Thymus (tissue), 11 donors: ENCODE measurements at regions not wholly inside any gene's neighbourhood (a gene's known extent, or its start where the extent isn't known, plus 50 kb on each side); places are given as distances from the start of the nearest gene placed in this dataset.

ENCODE experiments used
- DNase-seq, 9 donors: peaks; one replicate each; pipeline ENCODE4 v3.0.0-alpha.2; 2013; ENCODE audit warnings: low spot score in 9 of 9, low read depth in 6 of 9, missing footprints in 1 of 9
- H3K27ac ChIP-seq, 2 donors: one replicate each; pipeline ENCODE4 v1.5.1; 2013; ENCODE audit warnings: control low read depth in 1 of 2, low read depth in 1 of 2, low read length in 1 of 2, mild to moderate bottlenecking in 1 of 2, moderate library complexity in 1 of 2
- H3K27me3 ChIP-seq, 2 donors: one replicate each; pipeline ENCODE4 v1.5.1; 2013; ENCODE audit warnings: low read length in 1 of 2; ENCODE audit not compliant: control insufficient read depth in 2 of 2, insufficient read depth in 1 of 2
- H3K36me3 ChIP-seq, 2 donors: one replicate each; pipeline ENCODE4 v1.5.1; 2013; ENCODE audit warnings: low read length in 1 of 2, mild to moderate bottlenecking in 1 of 2, moderate library complexity in 1 of 2; ENCODE audit not compliant: control insufficient read depth in 2 of 2, insufficient read depth in 2 of 2
- H3K4me1 ChIP-seq, 2 donors: one replicate each; pipeline ENCODE4 v1.5.1; 2013; ENCODE audit warnings: low read length in 2 of 2; ENCODE audit not compliant: control insufficient read depth in 2 of 2, insufficient read depth in 2 of 2
- H3K4me3 ChIP-seq, 2 donors: one replicate each; pipeline ENCODE4 v1.5.1; 2013; ENCODE audit warnings: low read length in 2 of 2, control low read depth in 1 of 2, mild to moderate bottlenecking in 1 of 2
- H3K9me3 ChIP-seq, 2 donors: one replicate each; pipeline ENCODE4 v1.5.1; 2013; ENCODE audit warnings: low read length in 1 of 2, mild to moderate bottlenecking in 1 of 2; ENCODE audit not compliant: control insufficient read depth in 2 of 2, insufficient read depth in 1 of 2
- WGBS: extraction: QIAGEN DNeasy Blood & Tissue Kit; methylation state at CpG from one replicate; pipeline ENCODE4 v1.1.7; 2013; 5-methylcytosine and 5-hydroxymethylcytosine counted together
- donor health status: healthy.

GRCh38 chr6:48280035-48280620 lies 169.1 kb upstream of the PTCHD4 start:
- Histone ChIP-seq H3K4me1 (no peaks in the 10 kb centered on the region), H3K4me3 (no peak overlapping the region), H3K27me3 (no peaks in the 10 kb centered on the region), H3K27ac (no peak overlapping the region), H3K9me3 (no peaks in the 10 kb centered on the region), H3K36me3 (no peaks in the 10 kb centered on the region)
- WGBS: 96% methylated on average over 1 of the region's 1 CpG
- DNase-seq: no peak

- H3K27me3 ChIP-seq: no peaks in the 10 kb centered on the region
- 93% methylated on average over 1 of the region's 1 CpG for WGBS
These were observed 167.3 kb upstream of the PTCHD4 start for GRCh38 chr6:48278261-48278660.

GRCh38 chr6:48272518-48272917 lies 161.5 kb upstream of the PTCHD4 start:
- no peak overlapping the region for H3K27ac ChIP-seq
- DNase-seq: no peak
- no peak overlapping the region for H3K4me3 ChIP-seq
- peaks cover 0 to 9% of the 10 kb centered on the region in 2 donors for H3K9me3 ChIP-seq
- H3K4me1 ChIP-seq: no peaks in the 10 kb centered on the region
- WGBS: 100% methylated on average over 1 of the region's 1 CpG
- no peaks in the 10 kb centered on the region for H3K36me3 ChIP-seq
- no peaks in the 10 kb centered on the region for H3K27me3 ChIP-seq

More at GRCh38 chr6:48278261-48278660, 167.3 kb upstream of the PTCHD4 start:
- no peaks in the 10 kb centered on the region for H3K4me1 ChIP-seq
- no peak for DNase-seq
- no peak overlapping the region for H3K27ac ChIP-seq
- H3K9me3 ChIP-seq: no peaks in the 10 kb centered on the region
- no peak overlapping the region for H3K4me3 ChIP-seq
- H3K36me3 ChIP-seq: no peaks in the 10 kb centered on the region

GRCh38 chr6:48255094-48255493 lies 144.1 kb upstream of the PTCHD4 start:
- 71% methylated on average over 3 of the region's 3 CpGs for WGBS
- H3K27ac ChIP-seq: no peak overlapping the region

GRCh38 chr6:48249071-48249470 lies 138.1 kb upstream of the PTCHD4 start:
- Histone ChIP-seq H3K27ac (no peak overlapping the region), H3K27me3 (no peaks in the 10 kb centered on the region), H3K4me3 (no peak overlapping the region), H3K9me3 (no peaks in the 10 kb centered on the region), H3K36me3 (no peaks in the 10 kb centered on the region), H3K4me1 (no peaks in the 10 kb centered on the region)
- DNase-seq: no peak
- WGBS: 80% methylated on average over 3 of the region's 3 CpGs

More at GRCh38 chr6:48255094-48255493, 144.1 kb upstream of the PTCHD4 start:
- no peak for DNase-seq
- no peaks in the 10 kb centered on the region for H3K9me3 ChIP-seq
- H3K27me3 ChIP-seq: no peaks in the 10 kb centered on the region
- no peak overlapping the region for H3K4me3 ChIP-seq
- H3K4me1 ChIP-seq: no peaks in the 10 kb centered on the region
- no peaks in the 10 kb centered on the region for H3K36me3 ChIP-seq

GRCh38 chr6:48243071-48243470 lies 132.1 kb upstream of the PTCHD4 start:
- Histone ChIP-seq H3K27me3 (no peaks in the 10 kb centered on the region), H3K27ac (no peak overlapping the region), H3K4me3 (no peak overlapping the region), H3K36me3 (no peaks in the 10 kb centered on the region), H3K9me3 (no peaks in the 10 kb centered on the region), H3K4me1 (no peaks in the 10 kb centered on the region)
- DNase-seq: no peak

- H3K36me3 ChIP-seq: no peaks in the 10 kb centered on the region
- H3K27me3 ChIP-seq: no peaks in the 10 kb centered on the region
- H3K4me3 ChIP-seq: no peak overlapping the region
- 96% methylated on average over 7 of the region's 7 CpGs for WGBS
- H3K4me1 ChIP-seq: no peaks in the 10 kb centered on the region
- DNase-seq: no peak
- no peaks in the 10 kb centered on the region for H3K9me3 ChIP-seq
- H3K27ac ChIP-seq: no peak overlapping the region
These were observed 129.3 kb upstream of the PTCHD4 start for GRCh38 chr6:48240287-48240686.

- 99% methylated on average over 1 of the region's 1 CpG for WGBS
- H3K4me1 ChIP-seq: no peaks in the 10 kb centered on the region
These were observed 125.4 kb upstream of the PTCHD4 start for GRCh38 chr6:48236375-48236774.

GRCh38 chr6:48233063-48233462 lies 122.1 kb upstream of the PTCHD4 start:
- Histone ChIP-seq H3K27ac (no peak overlapping the region), H3K9me3 (peaks cover 0 to 11% of the 10 kb centered on the region in 2 donors), H3K27me3 (no peaks in the 10 kb centered on the region), H3K4me3 (no peak overlapping the region), H3K36me3 (no peaks in the 10 kb centered on the region), H3K4me1 (no peaks in the 10 kb centered on the region)
- 95% methylated on average over 6 of the region's 6 CpGs for WGBS
- no peak for DNase-seq

More at GRCh38 chr6:48236375-48236774, 125.4 kb upstream of the PTCHD4 start:
- peaks cover 0 to 11% of the 10 kb centered on the region in 2 donors for H3K9me3 ChIP-seq
- H3K36me3 ChIP-seq: no peaks in the 10 kb centered on the region
- no peak overlapping the region for H3K4me3 ChIP-seq
- DNase-seq: no peak
- H3K27me3 ChIP-seq: no peaks in the 10 kb centered on the region
- no peak overlapping the region for H3K27ac ChIP-seq
